Thoracic aorta (tissue), 2 donors: ENCODE measurements at regions not wholly inside any gene's neighbourhood (a gene's known extent, or its start where the extent isn't known, plus 50 kb on each side); places are given as distances from the start of the nearest gene placed in this dataset.

Source experiments
- ATAC-seq: fragments of 150-250 bp; one replicate; pipeline ENCODE4 v1.8.0; 2017; ENCODE audit warnings: low read depth; ENCODE audit not compliant: insufficient number of reproducible peaks, low FRiP score
- DNase-seq: peaks from one replicate; pipeline ENCODE4 v3.0.0-alpha.2; 2020; ENCODE audit warnings: low spot score
- H3K27ac ChIP-seq, 2 donors: fragments of 200-600 bp; sonication (generic); 1 replicate in 1 of 2; 2 replicates in 1 of 2; pipeline ENCODE4 v1.5.1; 2016; ENCODE audit warnings: mild to moderate bottlenecking in 2 of 2, moderate library complexity in 2 of 2
- H3K27me3 ChIP-seq: fragments of 200-600 bp; sonication (generic); replicated peaks from 2 replicates; pipeline ENCODE4 v1.6.0; 2016; ENCODE audit warnings: mild to moderate bottlenecking; ENCODE audit not compliant: insufficient read depth
- H3K36me3 ChIP-seq: fragments of 200-600 bp; sonication (generic); one replicate; pipeline ENCODE4 v1.5.1; 2016
- H3K4me1 ChIP-seq, 2 donors: fragments of 200-600 bp; sonication (generic); 1 replicate in 1 of 2; 2 replicates in 1 of 2; pipeline versions ENCODE4 v1.5.1 to v1.6.0; 2016; ENCODE audit warnings: low read depth in 2 of 2, mild to moderate bottlenecking in 1 of 2; ENCODE audit not compliant: control insufficient read depth in 1 of 2
- H3K4me3 ChIP-seq: fragments of 200-600 bp; sonication (generic); 2 replicates; pipeline ENCODE4 v1.5.1; 2016; ENCODE audit warnings: mild to moderate bottlenecking
- H3K9me3 ChIP-seq: fragments of 200-600 bp; sonication (generic); 2 replicates; pipeline ENCODE4 v1.5.1; 2016
- CTCF ChIP-seq: fragments of 200-600 bp; sonication (generic); IDR thresholded peaks from one replicate; pipeline ENCODE4 v1.5.1; 2019; ENCODE audit warnings: antibody characterized with exemption

- DNase-seq (no peak), ATAC-seq (no peak)
- no peak overlapping the region for H3K27ac ChIP-seq
- no peak for TF ChIP-seq CTCF
- H3K27me3 ChIP-seq = no peaks in the 10 kb centered on the region
- no peaks in the 10 kb centered on the region for H3K9me3 ChIP-seq
- H3K4me1 ChIP-seq = no peaks in the 10 kb centered on the region
- no peaks in the 10 kb centered on the region for H3K36me3 ChIP-seq
- H3K4me3 ChIP-seq = no peak overlapping the region
These were observed 127.9 kb upstream of the PAX6 start for GRCh38 chr11:31939004-31939403.

- DNase-seq (no peak), ATAC-seq (no peak)
- Histone ChIP-seq H3K27ac (no peak overlapping the region), H3K9me3 (no peaks in the 10 kb centered on the region), H3K4me3 (no peak overlapping the region), H3K27me3 (no peaks in the 10 kb centered on the region), H3K36me3 (no peaks in the 10 kb centered on the region), H3K4me1 (no peaks in the 10 kb centered on the region)
- no peak for TF ChIP-seq CTCF
These were observed 125.2 kb upstream of the PAX6 start for GRCh38 chr11:31936312-31936711.

GRCh38 chr11:31932879-31933278, 121.8 kb upstream of the PAX6 start:
- DNase-seq = no peak
- Histone ChIP-seq H3K27me3 (no peaks in the 10 kb centered on the region), H3K9me3 (no peaks in the 10 kb centered on the region), H3K4me1 (no peaks in the 10 kb centered on the region), H3K4me3 (no peak overlapping the region), H3K36me3 (no peaks in the 10 kb centered on the region), H3K27ac (no peak overlapping the region)
- no peak for TF ChIP-seq CTCF
- no peak for ATAC-seq

- no peaks in the 10 kb centered on the region for H3K4me1 ChIP-seq
- H3K27me3 ChIP-seq = no peaks in the 10 kb centered on the region
- H3K36me3 ChIP-seq = no peaks in the 10 kb centered on the region
- H3K4me3 ChIP-seq = no peak overlapping the region
- no peak for DNase-seq
- ATAC-seq = no peak
- TF ChIP-seq CTCF = no peak
- H3K9me3 ChIP-seq = no peaks in the 10 kb centered on the region
- no peak overlapping the region for H3K27ac ChIP-seq
These were observed 116.9 kb upstream of the PAX6 start for GRCh38 chr11:31927982-31928381.

GRCh38 chr11:31926816-31927528, 115.8 kb upstream of the PAX6 start:
- Histone ChIP-seq H3K9me3 (no peaks in the 10 kb centered on the region), H3K4me3 (no peak overlapping the region), H3K4me1 (no peaks in the 10 kb centered on the region), H3K36me3 (no peaks in the 10 kb centered on the region), H3K27ac (no peak overlapping the region), H3K27me3 (no peaks in the 10 kb centered on the region)
- DNase-seq = no peak
- ATAC-seq = no peak
- TF ChIP-seq CTCF = no peak
